GM18508 (cell line): ENCODE measurements at regions not wholly inside any gene's neighbourhood (a gene's known extent, or its start where the extent isn't known, plus 50 kb on each side); places are given as distances from the start of the nearest gene placed in this dataset.
"Not testable (repeated sequence)": the region's sequence is repeated elsewhere in the genome, so short reads cannot be mapped to it uniquely, and the experiment has no call there.

Source experiments
- ATAC-seq: cut with Tn5 transposase; IDR thresholded peaks from one replicate; pipeline ENCODE4 v1.9.1; 2021; ENCODE audit warnings: moderate number of reproducible peaks; ENCODE audit not compliant: insufficient read depth, unreplicated experiment

- ATAC-seq = not testable (repeated sequence)
Observed at GRCh38 chr12:54799966-54800365, 54.4 kb upstream of the MUCL1 start.

- no peak for ATAC-seq
Observed at GRCh38 chr12:54798651-54799050, 55.7 kb upstream of the MUCL1 start.

GRCh38 chr12:54796991-54797390, 57.3 kb upstream of the MUCL1 start:
- no peak for ATAC-seq

- no peak for ATAC-seq
Observed at GRCh38 chr12:54795644-54796043, 58.7 kb upstream of the MUCL1 start.

- ATAC-seq = no peak
Observed at GRCh38 chr12:54786081-54786480, 68.2 kb upstream of the MUCL1 start.

- ATAC-seq = no peak
Observed at GRCh38 chr12:54784115-54784514, 70.2 kb upstream of the MUCL1 start.

GRCh38 chr12:54777031-54777430, 77.3 kb upstream of the MUCL1 start:
- ATAC-seq = not testable (repeated sequence)

GRCh38 chr12:54773593-54773992, 80.7 kb upstream of the MUCL1 start:
- no peak for ATAC-seq

GRCh38 chr12:54765652-54766051, 88.7 kb upstream of the MUCL1 start:
- no peak for ATAC-seq

GRCh38 chr12:54762390-54762789, 91.9 kb upstream of the MUCL1 start:
- ATAC-seq = no peak

- no peak for ATAC-seq
Observed at GRCh38 chr12:54759751-54760150, 94.6 kb upstream of the MUCL1 start.

GRCh38 chr12:54751493-54751892, 102.8 kb upstream of the MUCL1 start:
- no peak for ATAC-seq

GRCh38 chr12:54749191-54749818, 101.1 kb upstream of the DCD start:
- ATAC-seq = peak; percentile 58

GRCh38 chr12:54744590-54744989, 96.4 kb upstream of the DCD start:
- no peak for ATAC-seq

GRCh38 chr12:54740882-54741281, 92.7 kb upstream of the DCD start:
- ATAC-seq = no peak

- no peak for ATAC-seq
Observed at GRCh38 chr12:54736549-54736948, 88.4 kb upstream of the DCD start.

GRCh38 chr12:54734196-54734950, 86.2 kb upstream of the DCD start:
- ATAC-seq = no peak

- no peak for ATAC-seq
Observed at GRCh38 chr12:54725233-54725843, 77.2 kb upstream of the DCD start.

GRCh38 chr12:54723379-54724256, 75.5 kb upstream of the DCD start:
- no peak for ATAC-seq

GRCh38 chr12:54721312-54721711, 73.1 kb upstream of the DCD start:
- ATAC-seq = no peak

GRCh38 chr12:54719691-54720090, 71.5 kb upstream of the DCD start:
- no peak for ATAC-seq
